Kidney capillary endothelial cell (primary cell): ENCODE measurements at regions not wholly inside any gene's neighbourhood (a gene's known extent, or its start where the extent isn't known, plus 50 kb on each side); places are given as distances from the start of the nearest gene placed in this dataset.
A peak's percentile ranks its signal among the peaks of the same experiment; 100 is the strongest.

ENCODE experiments used
- DNase-seq: peaks from one replicate; pipeline ENCODE4 v3.0.0-alpha.2; 2018; ENCODE audit warnings: low spot score

- no peak for DNase-seq
Observed at GRCh38 chr11:128219731-128220120, 367.6 kb downstream of the ETS1 start.

- no peak for DNase-seq
Observed at GRCh38 chr11:128216198-128216597, 371.2 kb downstream of the ETS1 start.

- no peak for DNase-seq
Observed at GRCh38 chr11:128215238-128215882, 372.0 kb downstream of the ETS1 start.

- DNase-seq = no peak
Observed at GRCh38 chr11:128214263-128214662, 373.1 kb downstream of the ETS1 start.

- no peak for DNase-seq
Observed at GRCh38 chr11:128213461-128213860, 373.9 kb downstream of the ETS1 start.

- DNase-seq = no peak
Observed at GRCh38 chr11:128212324-128212723, 375.0 kb downstream of the ETS1 start.

GRCh38 chr11:128210148-128210940, 377.0 kb downstream of the ETS1 start:
- DNase-seq = peak; percentile 96

GRCh38 chr11:128209138-128209435, 378.3 kb downstream of the ETS1 start:
- DNase-seq = no peak

GRCh38 chr11:128208329-128209137, 378.8 kb downstream of the ETS1 start:
- peak; percentile 84 for DNase-seq

- DNase-seq = peak; percentile 75
Observed at GRCh38 chr11:128207861-128208321, 379.5 kb downstream of the ETS1 start.

- no peak for DNase-seq
Observed at GRCh38 chr11:128206461-128206860, 380.9 kb downstream of the ETS1 start.

GRCh38 chr11:128205796-128206195, 381.6 kb downstream of the ETS1 start:
- DNase-seq = no peak

- DNase-seq = no peak
Observed at GRCh38 chr11:128204898-128205297, 382.5 kb downstream of the ETS1 start.

GRCh38 chr11:128201801-128202200, 385.6 kb downstream of the ETS1 start:
- DNase-seq = no peak

- DNase-seq = no peak
Observed at GRCh38 chr11:128201009-128201408, 386.3 kb downstream of the ETS1 start.

GRCh38 chr11:128200467-128200866, 386.9 kb downstream of the ETS1 start:
- DNase-seq = no peak

GRCh38 chr11:128198216-128198772, 389.1 kb downstream of the ETS1 start:
- no peak for DNase-seq

GRCh38 chr11:128196235-128196634, 391.1 kb downstream of the ETS1 start:
- no peak for DNase-seq

GRCh38 chr11:128195756-128196155, 391.6 kb downstream of the ETS1 start:
- DNase-seq = no peak

- DNase-seq = no peak
Observed at GRCh38 chr11:128195057-128195751, 392.2 kb downstream of the ETS1 start.

GRCh38 chr11:128194216-128194615, 393.1 kb downstream of the ETS1 start:
- DNase-seq = no peak

- DNase-seq = no peak
Observed at GRCh38 chr11:128193615-128194014, 393.7 kb downstream of the ETS1 start.
